ENCODE measurements at regions not wholly inside any gene's neighbourhood (a gene's known extent, or its start where the extent isn't known, plus 50 kb on each side); places are given as distances from the start of the nearest gene placed in this dataset.

- intact Hi-C loops (cut with DNase I) = loop anchor here in 3 of 10 donors (10.0 kb wide), 1 partner anchor 130 kb away; no protein-coding TSS in a partner anchor
- no peak for DNase-seq
- Histone ChIP-seq H3K9me3 (no peaks in the 10 kb centered on the region), H3K4me3 (no peak overlapping the region), H3K27ac (no peak overlapping the region), H3K27me3 (no peaks in the 10 kb centered on the region), H3K36me3 (no peaks in the 10 kb centered on the region), H3K4me1 (peaks cover 0 to 24% (median 0%) of the 10 kb centered on the region in 12 donors)
- WGBS, 4 donors = 93 to 98% (median 98%) methylated on average over 1 of the region's 1 CpG
- TF ChIP-seq CTCF (IDR thresholded peaks at IDR 0.05) (no peak), POLR2A (IDR thresholded peaks at IDR 0.05) (no peak)
- ATAC-seq = no peak
Measured at GRCh38 chr4:74544655-74545361, 99.9 kb downstream of the AREG start.

GRCh38 chr4:74545448-74545847 lies 100.5 kb downstream of the AREG start:
- TF ChIP-seq CTCF (IDR thresholded peaks at IDR 0.05) (no peak), POLR2A (IDR thresholded peaks at IDR 0.05) (no peak)
- Histone ChIP-seq H3K27ac (no peak overlapping the region), H3K27me3 (no peaks in the 10 kb centered on the region), H3K4me3 (no peak overlapping the region), H3K36me3 (no peaks in the 10 kb centered on the region), H3K9me3 (no peaks in the 10 kb centered on the region), H3K4me1 (peaks cover 0 to 24% (median 0%) of the 10 kb centered on the region in 12 donors)
- ATAC-seq (no peak), DNase-seq (peak in 1 of 5 donors; percentile 26)
- intact Hi-C loops (cut with DNase I) = loop anchor here in 3 of 10 donors (10.0 kb wide), 1 partner anchor 129 kb away; no protein-coding TSS in a partner anchor

GRCh38 chr4:74546057-74546456 lies 101.1 kb downstream of the AREG start:
- H3K27ac ChIP-seq = no peak overlapping the region
- no peak overlapping the region for H3K4me3 ChIP-seq
- H3K27me3 ChIP-seq = no peaks in the 10 kb centered on the region
- DNase-seq (no peak), ATAC-seq (no peak)
- intact Hi-C loops (cut with DNase I) = loop anchor here in 3 of 10 donors (10.0 kb wide), 1 partner anchor 129 kb away; no protein-coding TSS in a partner anchor
- H3K9me3 ChIP-seq = no peaks in the 10 kb centered on the region
- H3K4me1 ChIP-seq = peaks cover 0 to 24% (median 0%) of the 10 kb centered on the region in 12 donors
- 77 to 87% (median 86%) methylated on average over 2 of the region's 2 CpGs for WGBS, 4 donors
- no peaks in the 10 kb centered on the region for H3K36me3 ChIP-seq
- TF ChIP-seq CTCF (IDR thresholded peaks at IDR 0.05) = no peak
- no peak for TF ChIP-seq POLR2A (IDR thresholded peaks at IDR 0.05)

GRCh38 chr4:74547042-74547441 lies 102.1 kb downstream of the AREG start:
- no peak for ATAC-seq
- peaks cover 0 to 24% (median 0%) of the 10 kb centered on the region in 12 donors for H3K4me1 ChIP-seq
- intact Hi-C loops (cut with DNase I) = loop anchor here in 3 of 10 donors (10.0 kb wide), 1 partner anchor 128 kb away; no protein-coding TSS in a partner anchor
- no peaks in the 10 kb centered on the region for H3K27me3 ChIP-seq
- no peaks in the 10 kb centered on the region for H3K9me3 ChIP-seq
- TF ChIP-seq POLR2A (IDR thresholded peaks at IDR 0.05) (no peak), CTCF (IDR thresholded peaks at IDR 0.05) (no peak)
- H3K36me3 ChIP-seq = no peaks in the 10 kb centered on the region
- no peak for DNase-seq
- no peak overlapping the region for H3K27ac ChIP-seq
- no peak overlapping the region for H3K4me3 ChIP-seq

Data from heart left ventricle (tissue), 16 donors.